T-helper 2 cell treated with Interferon-gamma antibody and Interleukin-4, amounts not matched to agents 100 ng/mL and 5 ng/mL, for 36 hours (primary cell): ENCODE measurements at regions not wholly inside any gene's neighbourhood (a gene's known extent, or its start where the extent isn't known, plus 50 kb on each side); places are given as distances from the start of the nearest gene placed in this dataset.

Experiments
- intact Hi-C: fragments of 100-400 bp; cut with micrococcal nuclease; formaldehyde crosslinking; loops from one replicate; pipeline ENCODE4 v1.15.1; 2023

- intact Hi-C loops: no loop called here
Measured at GRCh38 chr2:226059961-226060627, 660.6 kb downstream of the NYAP2 start.

GRCh38 chr2:226057914-226058313 is 658.4 kb downstream of the NYAP2 start:
- intact Hi-C loops: no loop called here

- intact Hi-C loops: no loop called here
Measured at GRCh38 chr2:226057365-226057764, 657.9 kb downstream of the NYAP2 start.

- intact Hi-C loops: no loop called here
Measured at GRCh38 chr2:226052772-226053416, 653.4 kb downstream of the NYAP2 start.

DNA sequence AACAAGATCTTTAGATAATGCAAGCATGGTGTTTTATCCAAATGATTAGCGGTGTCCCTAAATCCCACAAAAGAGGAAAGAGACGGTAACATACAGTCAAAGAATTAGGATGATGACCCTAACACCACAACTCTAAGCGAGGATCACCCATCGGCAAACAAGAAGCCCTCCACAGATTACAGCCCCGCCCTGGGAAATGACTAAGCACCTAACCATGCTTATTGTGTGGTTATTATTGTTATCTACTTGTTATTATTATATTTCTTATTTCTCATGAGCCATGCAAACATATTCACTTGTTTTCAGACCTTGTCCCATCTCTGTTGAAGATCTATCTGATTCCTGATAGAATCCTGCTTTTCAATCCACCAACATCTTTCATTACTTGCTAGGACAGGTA is 651.3 kb downstream of the NYAP2 start:
- intact Hi-C loops: no loop called here

DNA sequence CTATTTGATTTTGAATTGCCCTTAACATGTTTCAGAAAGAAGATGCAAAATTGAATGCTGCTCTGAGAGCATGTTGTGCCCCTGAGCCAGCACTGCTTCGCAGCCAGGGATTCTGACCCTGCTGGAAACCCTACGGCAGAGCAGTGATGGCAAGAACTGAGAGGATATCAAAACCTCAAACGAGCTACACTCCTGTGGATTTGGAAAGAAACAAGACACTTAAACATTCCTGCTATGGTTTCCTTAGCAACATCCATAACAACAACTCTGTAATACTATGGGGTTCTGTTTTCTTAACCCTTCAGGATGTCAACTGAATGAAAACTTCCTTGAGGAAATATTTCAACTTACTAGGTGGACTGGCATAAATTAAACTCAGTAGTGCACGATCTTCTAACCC is 649.1 kb downstream of the NYAP2 start:
- intact Hi-C loops: no loop called here

- intact Hi-C loops: no loop called here
Measured at GRCh38 chr2:226045080-226045479, 645.6 kb downstream of the NYAP2 start.

GRCh38 chr2:226040344-226040900 is 640.9 kb downstream of the NYAP2 start:
- intact Hi-C loops: no loop called here

DNA sequence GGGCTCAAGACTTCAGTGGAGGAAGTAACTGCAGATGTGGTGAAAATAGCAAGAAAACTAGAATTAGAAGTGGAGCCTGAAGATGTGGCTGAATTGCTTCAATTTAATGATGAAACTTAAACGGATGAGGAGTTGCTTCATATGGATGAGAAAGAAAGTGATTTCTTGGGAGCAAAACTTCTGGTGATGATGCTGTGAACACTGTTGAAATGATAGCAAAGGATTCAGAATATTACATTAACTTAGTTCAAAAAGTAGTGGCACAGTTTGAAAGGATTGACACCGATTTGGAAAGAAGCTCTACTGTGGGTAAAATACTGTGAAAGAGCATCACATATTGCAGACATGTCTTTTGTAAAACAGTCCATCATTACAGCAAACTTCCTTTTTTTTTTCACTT is 638.0 kb downstream of the NYAP2 start:
- intact Hi-C loops: no loop called here

DNA sequence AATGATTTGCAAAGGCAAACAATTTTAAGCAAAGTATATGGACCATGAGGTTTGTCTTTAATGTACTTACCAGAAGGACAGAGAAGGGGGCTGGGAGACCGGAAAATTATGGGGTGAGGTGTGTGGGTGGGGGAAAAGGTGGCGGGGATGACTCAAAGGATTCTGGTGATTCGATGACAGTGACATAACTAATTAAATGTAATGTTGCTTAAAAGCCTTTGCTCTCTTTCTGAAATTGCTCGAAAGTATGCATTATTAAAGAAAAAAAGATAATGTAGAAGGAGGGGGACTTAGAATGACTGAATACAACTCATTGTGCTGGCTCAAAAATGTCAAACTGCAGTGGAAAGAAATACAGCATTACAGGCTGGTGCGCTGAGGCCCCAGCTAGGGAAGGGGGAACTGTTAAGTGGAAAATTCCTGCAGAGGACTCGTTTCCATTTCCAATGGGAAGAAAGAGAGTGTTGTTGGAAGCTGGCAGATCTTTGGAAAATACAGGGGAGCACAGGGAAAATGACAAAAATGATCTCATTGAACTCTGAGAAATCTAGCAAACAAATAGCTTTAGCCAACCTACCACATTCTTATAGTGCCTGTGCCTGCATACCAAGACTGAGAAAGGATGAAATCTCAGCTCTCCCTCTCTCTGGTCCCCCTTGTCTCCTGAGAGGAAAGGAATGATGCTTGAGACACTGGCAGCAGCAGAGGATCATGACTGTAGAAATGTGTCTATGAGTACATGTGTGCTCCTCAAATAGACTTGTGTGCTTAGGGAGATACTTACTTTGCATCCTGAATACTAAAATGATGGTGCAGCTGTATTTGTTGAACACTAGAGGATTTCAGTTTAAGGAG is 632.4 kb downstream of the NYAP2 start:
- intact Hi-C loops: no loop called here

GRCh38 chr2:226030788-226031646 is 631.5 kb downstream of the NYAP2 start:
- intact Hi-C loops: no loop called here

- intact Hi-C loops: no loop called here
Measured at GRCh38 chr2:226030369-226030768, 630.9 kb downstream of the NYAP2 start.

- intact Hi-C loops: no loop called here
Measured at GRCh38 chr2:226023946-226024345, 624.4 kb downstream of the NYAP2 start.

GRCh38 chr2:226023383-226023782 is 623.9 kb downstream of the NYAP2 start:
- intact Hi-C loops: no loop called here

DNA sequence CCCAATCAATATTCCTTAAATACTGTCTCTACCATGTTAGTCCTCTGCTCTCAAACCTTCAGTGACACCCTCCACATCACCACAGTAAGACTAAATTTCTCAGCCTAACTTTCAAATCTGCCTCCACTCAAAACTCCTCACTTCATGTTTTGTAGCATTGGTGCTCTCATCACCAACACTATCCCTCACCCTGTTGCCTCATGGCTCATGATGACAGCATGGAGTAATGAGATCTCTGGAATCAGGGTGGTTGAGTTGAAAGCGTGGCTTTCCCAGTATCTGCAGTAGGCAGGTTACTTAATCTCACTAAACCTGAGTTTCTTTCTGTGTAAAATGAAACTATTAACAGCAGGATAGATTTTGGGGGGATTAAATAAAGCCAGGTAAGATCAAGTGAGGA is 621.4 kb downstream of the NYAP2 start:
- intact Hi-C loops: no loop called here

GRCh38 chr2:226020176-226020575 is 620.7 kb downstream of the NYAP2 start:
- intact Hi-C loops: no loop called here

DNA sequence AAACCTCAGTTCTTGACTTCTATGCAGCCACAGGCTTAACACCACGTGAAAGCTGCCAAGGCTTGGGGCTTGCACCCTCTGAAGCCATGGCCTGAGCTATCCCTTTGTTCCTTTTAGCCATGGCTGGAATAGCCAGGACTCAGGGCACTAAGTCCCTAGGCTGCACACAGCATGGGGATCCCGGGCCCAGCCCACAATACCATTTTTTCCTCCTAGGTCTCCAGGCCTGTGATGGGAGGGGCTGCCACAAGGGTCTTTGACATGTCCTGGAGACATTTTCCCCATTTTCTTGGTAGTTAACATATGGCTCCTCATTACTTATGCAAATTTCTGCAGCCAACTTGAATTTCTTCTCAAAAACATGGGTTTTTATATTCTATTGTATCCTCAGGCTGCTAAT is 619.1 kb downstream of the NYAP2 start:
- intact Hi-C loops: no loop called here

- intact Hi-C loops: no loop called here
Measured at GRCh38 chr2:226017537-226017936, 618.0 kb downstream of the NYAP2 start.

- intact Hi-C loops: no loop called here
Measured at GRCh38 chr2:226017107-226017506, 617.6 kb downstream of the NYAP2 start.

DNA sequence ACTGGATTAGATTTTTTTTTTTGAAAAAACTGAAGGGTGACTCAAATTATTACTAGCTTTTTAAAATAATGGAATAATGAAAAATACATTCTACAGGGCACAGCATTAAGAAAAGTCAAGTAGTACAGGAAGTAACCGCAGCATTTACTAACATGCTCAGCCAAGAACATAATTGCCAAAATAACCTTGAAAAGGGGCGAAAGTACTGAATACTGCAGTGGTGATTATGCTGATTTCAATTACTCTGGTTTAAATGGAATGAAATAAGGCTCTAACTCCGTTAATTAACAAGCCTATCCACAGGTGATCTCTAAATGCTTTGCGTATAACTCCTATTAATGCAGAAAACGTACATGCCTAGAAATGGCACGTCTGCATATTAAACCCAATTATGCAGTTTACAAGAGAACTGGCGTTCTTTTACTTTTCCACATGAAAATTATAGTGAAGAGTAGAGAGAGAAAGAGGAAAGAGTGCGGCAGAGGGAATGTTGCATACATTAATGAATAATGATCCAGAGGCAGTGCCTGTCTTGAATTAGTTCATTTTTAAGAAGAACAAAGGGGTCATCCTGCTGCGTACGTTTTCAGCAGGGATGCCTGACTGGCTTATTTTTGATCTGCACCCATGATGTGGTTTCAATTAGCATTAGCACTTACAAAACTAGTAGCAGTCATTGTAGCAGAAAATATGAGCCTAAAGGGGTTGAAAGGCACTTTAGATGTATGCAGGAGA is 612.4 kb downstream of the NYAP2 start:
- intact Hi-C loops: no loop called here
